HCT116 (cell line): ENCODE measurements at regions not wholly inside any gene's neighbourhood (a gene's known extent, or its start where the extent isn't known, plus 50 kb on each side); places are given as distances from the start of the nearest gene placed in this dataset.

Experiments used
- ATAC-seq: fragments of 200-7000 bp; cut with Tn5 transposase; 2 replicates; pipeline ENCODE4 v1.9.1; 2020; ENCODE audit warnings: mild to moderate bottlenecking, moderate library complexity
- BruUV-seq: library from RNA; stranded (reverse); fragments of 400-500 nt; replicated peaks from 2 replicates; lab custom pipeline; 2021; lab: Mats Ljungman, UMichigan
- CTCF ChIA-PET: fragments of 300-600 bp; sonication (Branson Sonifier 250); formaldehyde crosslinking; loops from one replicate; lab custom pipeline; 2021; ENCODE audit warnings: antibody characterized with exemption; lab: Charles Lee
- POLR2A ChIA-PET: fragments of 300-600, 350-600 bp; sonication (Branson Sonifier 250); formaldehyde crosslinking; loops from one replicate; lab custom pipeline; 2021; ENCODE audit warnings: antibody characterized with exemption; lab: Charles Lee
- RAD21 ChIA-PET, 2 experiments: fragments of 300-600 bp; sonication (Branson Sonifier 250); formaldehyde crosslinking; loops; one replicate each; lab custom pipeline; 2023; ENCODE audit warnings: low total read pairs in 2 of 2; ENCODE audit not compliant: uncharacterized antibody in 2 of 2, unreplicated experiment in 2 of 2, low non-redundant PET in 1 of 2; lab: Charles Lee
- DNase-seq: peaks from one replicate; pipeline ENCODE4 v3.0.0-alpha.2; 2010; ENCODE audit warnings: low read depth, low spot score
- H2AFZ ChIP-seq: fragments of 200-600 bp; shearing (Covaris generic), sonication (generic); 2 replicates; pipeline ENCODE4 v1.6.1; 2017; ENCODE audit warnings: low read depth, mixed run types, mixed read lengths, antibody characterized with exemption, low read length; ENCODE audit not compliant: poor library complexity, severe bottlenecking
- H3K27ac ChIP-seq: 2 replicates; pipeline ENCODE4 v1.5.1; 2012; ENCODE audit warnings: low read depth, low read length
- H3K27me3 ChIP-seq: fragments of 200-600 bp; sonication (generic); 2 replicates; pipeline ENCODE4 v1.6.1; 2016; ENCODE audit warnings: mixed run types, low read length, mixed read lengths; ENCODE audit not compliant: insufficient read depth
- H3K36me3 ChIP-seq, 2 experiments: fragments of 200-500 bp in 1 of 2; fragments of 200-600 bp in 1 of 2; sonication (Bioruptor generic) in 1 of 2; sonication (generic) in 1 of 2; 2 replicates each; pipeline versions ENCODE4 v1.5.1 to v1.6.1; 2014 to 2016; ENCODE audit warnings: low read length in 2 of 2, inconsistent platforms in 1 of 2, mixed read lengths in 1 of 2, mixed run types in 1 of 2; ENCODE audit not compliant: insufficient read depth in 2 of 2, control insufficient read depth in 1 of 2
- H3K4me1 ChIP-seq, 2 experiments: fragments of 200-600 bp in 1 of 2; sonication (generic) in 1 of 2; 2 replicates each; pipeline versions ENCODE4 v1.5.1 to v1.6.1; 2012 to 2017; ENCODE audit warnings: low read length in 2 of 2, inconsistent platforms in 1 of 2, mild to moderate bottlenecking in 1 of 2, mixed read lengths in 1 of 2, mixed run types in 1 of 2, moderate library complexity in 1 of 2; ENCODE audit not compliant: insufficient read depth in 2 of 2, control insufficient read depth in 1 of 2
- H3K4me2 ChIP-seq: fragments of 200-600 bp; sonication (generic); 2 replicates; pipeline ENCODE4 v1.6.1; 2017; ENCODE audit warnings: mixed run types, low read length, mixed read lengths
- H3K4me3 ChIP-seq, 2 experiments: fragments of 200-600 bp in 1 of 2; sonication (generic) in 1 of 2; replicated peaks in 1 of 2; 2 replicates each; pipeline ENCODE4 v1.5.1; 2011 to 2016; ENCODE audit warnings: low read length in 2 of 2, control low read depth in 1 of 2, low read depth in 1 of 2, mild to moderate bottlenecking in 1 of 2, mixed read lengths in 1 of 2, mixed run types in 1 of 2
- H3K79me2 ChIP-seq: fragments of 200-600 bp; sonication (generic); 2 replicates; pipeline ENCODE4 v1.6.1; 2017; ENCODE audit warnings: mild to moderate bottlenecking, mixed run types, low read length, moderate library complexity, mixed read lengths; ENCODE audit not compliant: insufficient read depth
- H3K9ac ChIP-seq: fragments of 200-600 bp; sonication (generic); 2 replicates; pipeline ENCODE4 v1.6.1; 2016; ENCODE audit warnings: low read length, mixed read lengths
- H3K9me2 ChIP-seq: fragments of 200-600 bp; sonication (generic), shearing (Covaris generic); 2 replicates; pipeline ENCODE4 v1.6.1; 2017; ENCODE audit warnings: mixed run types, mild to moderate bottlenecking, moderate library complexity; ENCODE audit not compliant: insufficient read depth
- H3K9me3 ChIP-seq, 2 experiments: fragments of 200-500 bp in 1 of 2; fragments of 200-600 bp in 1 of 2; sonication (Bioruptor generic) in 1 of 2; sonication (generic) in 1 of 2; 2 replicates each; pipeline ENCODE4 v1.6.1; 2014 to 2017; ENCODE audit warnings: low read length in 2 of 2, mixed read lengths in 2 of 2, inconsistent platforms in 1 of 2, low read depth in 1 of 2, mild to moderate bottlenecking in 1 of 2, mixed run types in 1 of 2, moderate library complexity in 1 of 2; ENCODE audit not compliant: control insufficient read depth in 1 of 2, insufficient read depth in 1 of 2
- H4K20me1 ChIP-seq: fragments of 200-600 bp; sonication (generic), shearing (Covaris generic); 2 replicates; pipeline ENCODE4 v1.6.1; 2017; ENCODE audit warnings: mixed run types, mild to moderate bottlenecking, moderate library complexity; ENCODE audit not compliant: insufficient read depth
- CBX3 ChIP-seq: IDR thresholded peaks from 2 replicates; pipeline ENCODE4 v1.6.1; 2012; ENCODE audit warnings: low read depth
- ELF1 ChIP-seq: IDR thresholded peaks from 2 replicates; pipeline ENCODE4 v1.6.1; 2012; ENCODE audit warnings: low read depth, borderline replicate concordance
- EZH2 ChIP-seq: fragments of 200-600 bp; sonication (generic); IDR thresholded peaks from 2 replicates; pipeline ENCODE4 v1.6.1; 2017; ENCODE audit warnings: antibody characterized with exemption, mixed run types
- JUND ChIP-seq: IDR thresholded peaks from 2 replicates; pipeline ENCODE4 v1.6.1; 2012
- POLR2AphosphoS5 ChIP-seq: IDR thresholded peaks from 2 replicates; pipeline ENCODE4 v1.6.1; 2011; ENCODE audit warnings: mild to moderate bottlenecking, low read depth, low read length, moderate library complexity
- SIN3A ChIP-seq: IDR thresholded peaks from 2 replicates; pipeline ENCODE4 v1.6.1; 2012; ENCODE audit warnings: low read depth
- SRF ChIP-seq: IDR thresholded peaks from 2 replicates; pipeline ENCODE4 v1.6.1; 2012; ENCODE audit warnings: low read depth
- YY1 ChIP-seq: IDR thresholded peaks from 2 replicates; pipeline ENCODE4 v1.6.1; 2011; ENCODE audit warnings: low read length, low read depth, moderate library complexity, mild to moderate bottlenecking; ENCODE audit not compliant: insufficient replicate concordance; ENCODE audit errors: extremely low read depth
- ZNF274 ChIP-seq: fragments of 200-500 bp; sonication (Bioruptor generic); IDR thresholded peaks from 2 replicates; pipeline ENCODE4 v1.6.1; 2014; ENCODE audit warnings: mild to moderate bottlenecking, low read depth, low read length, inconsistent platforms
- intact Hi-C: fragments of 100-400 bp; cut with micrococcal nuclease; formaldehyde crosslinking; loops from 2 replicates; pipeline ENCODE4 v1.10.0; 2022
- TF ChIP-seq, protein P1 (sequence below): IDR thresholded peaks from 2 replicates; pipeline ENCODE4 v1.6.1; 2012; ENCODE audit warnings: low read depth
- TF ChIP-seq, protein P2 (sequence below): IDR thresholded peaks from 2 replicates; pipeline ENCODE4 v1.6.1; 2012
- TF ChIP-seq, protein P3 (sequence below): IDR thresholded peaks from 2 replicates; pipeline ENCODE4 v1.6.1; 2012
- TF ChIP-seq, protein P4 (sequence below), 3 experiments: fragments of 200-600 bp in 1 of 3; sonication (generic) in 1 of 3; IDR thresholded peaks in 2 of 3; conservative IDR thresholded peaks in 1 of 3; 2 replicates each; pipeline ENCODE4 v1.5.1; 2012 to 2017; ENCODE audit warnings: low read depth in 2 of 3, low read length in 2 of 3, antibody characterized with exemption in 1 of 3, borderline replicate concordance in 1 of 3, control low read depth in 1 of 3, mild to moderate bottlenecking in 1 of 3, mixed read lengths in 1 of 3, mixed run types in 1 of 3, moderate library complexity in 1 of 3; ENCODE audit not compliant: insufficient read depth in 1 of 3

DNA sequence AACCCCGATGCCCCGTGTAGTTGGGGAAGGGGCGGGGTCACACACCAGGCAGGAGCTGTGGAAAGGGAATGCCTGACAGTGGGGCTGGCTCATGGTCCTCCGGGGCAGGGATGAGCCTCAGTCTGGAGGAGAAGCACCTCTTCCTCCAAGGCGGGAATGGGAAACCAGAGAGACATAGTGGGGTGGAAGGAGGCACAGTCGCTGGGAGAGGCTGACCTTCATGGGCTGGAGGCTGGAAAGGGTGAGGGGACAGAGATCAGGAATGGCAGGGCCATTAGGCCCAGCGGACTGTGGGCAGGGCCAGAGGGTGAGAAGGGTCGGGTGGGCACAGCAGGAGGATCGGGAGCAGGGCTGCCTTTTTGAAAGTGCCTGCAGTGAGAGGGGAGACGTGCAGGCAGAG, 65.8 kb upstream of the LINGO1 start (continued):
- TF ChIP-seq, protein P1, sequence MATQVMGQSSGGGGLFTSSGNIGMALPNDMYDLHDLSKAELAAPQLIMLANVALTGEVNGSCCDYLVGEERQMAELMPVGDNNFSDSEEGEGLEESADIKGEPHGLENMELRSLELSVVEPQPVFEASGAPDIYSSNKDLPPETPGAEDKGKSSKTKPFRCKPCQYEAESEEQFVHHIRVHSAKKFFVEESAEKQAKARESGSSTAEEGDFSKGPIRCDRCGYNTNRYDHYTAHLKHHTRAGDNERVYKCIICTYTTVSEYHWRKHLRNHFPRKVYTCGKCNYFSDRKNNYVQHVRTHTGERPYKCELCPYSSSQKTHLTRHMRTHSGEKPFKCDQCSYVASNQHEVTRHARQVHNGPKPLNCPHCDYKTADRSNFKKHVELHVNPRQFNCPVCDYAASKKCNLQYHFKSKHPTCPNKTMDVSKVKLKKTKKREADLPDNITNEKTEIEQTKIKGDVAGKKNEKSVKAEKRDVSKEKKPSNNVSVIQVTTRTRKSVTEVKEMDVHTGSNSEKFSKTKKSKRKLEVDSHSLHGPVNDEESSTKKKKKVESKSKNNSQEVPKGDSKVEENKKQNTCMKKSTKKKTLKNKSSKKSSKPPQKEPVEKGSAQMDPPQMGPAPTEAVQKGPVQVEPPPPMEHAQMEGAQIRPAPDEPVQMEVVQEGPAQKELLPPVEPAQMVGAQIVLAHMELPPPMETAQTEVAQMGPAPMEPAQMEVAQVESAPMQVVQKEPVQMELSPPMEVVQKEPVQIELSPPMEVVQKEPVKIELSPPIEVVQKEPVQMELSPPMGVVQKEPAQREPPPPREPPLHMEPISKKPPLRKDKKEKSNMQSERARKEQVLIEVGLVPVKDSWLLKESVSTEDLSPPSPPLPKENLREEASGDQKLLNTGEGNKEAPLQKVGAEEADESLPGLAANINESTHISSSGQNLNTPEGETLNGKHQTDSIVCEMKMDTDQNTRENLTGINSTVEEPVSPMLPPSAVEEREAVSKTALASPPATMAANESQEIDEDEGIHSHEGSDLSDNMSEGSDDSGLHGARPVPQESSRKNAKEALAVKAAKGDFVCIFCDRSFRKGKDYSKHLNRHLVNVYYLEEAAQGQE: no peak
- TF ChIP-seq JUND: no peak
- TF ChIP-seq, protein P2, sequence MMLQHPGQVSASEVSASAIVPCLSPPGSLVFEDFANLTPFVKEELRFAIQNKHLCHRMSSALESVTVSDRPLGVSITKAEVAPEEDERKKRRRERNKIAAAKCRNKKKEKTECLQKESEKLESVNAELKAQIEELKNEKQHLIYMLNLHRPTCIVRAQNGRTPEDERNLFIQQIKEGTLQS: no peak
- TF ChIP-seq SRF: no peak
- TF ChIP-seq CBX3: no peak
- TF ChIP-seq, protein P3, sequence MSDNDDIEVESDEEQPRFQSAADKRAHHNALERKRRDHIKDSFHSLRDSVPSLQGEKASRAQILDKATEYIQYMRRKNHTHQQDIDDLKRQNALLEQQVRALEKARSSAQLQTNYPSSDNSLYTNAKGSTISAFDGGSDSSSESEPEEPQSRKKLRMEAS: no peak
- TF ChIP-seq YY1: no peak

DNA sequence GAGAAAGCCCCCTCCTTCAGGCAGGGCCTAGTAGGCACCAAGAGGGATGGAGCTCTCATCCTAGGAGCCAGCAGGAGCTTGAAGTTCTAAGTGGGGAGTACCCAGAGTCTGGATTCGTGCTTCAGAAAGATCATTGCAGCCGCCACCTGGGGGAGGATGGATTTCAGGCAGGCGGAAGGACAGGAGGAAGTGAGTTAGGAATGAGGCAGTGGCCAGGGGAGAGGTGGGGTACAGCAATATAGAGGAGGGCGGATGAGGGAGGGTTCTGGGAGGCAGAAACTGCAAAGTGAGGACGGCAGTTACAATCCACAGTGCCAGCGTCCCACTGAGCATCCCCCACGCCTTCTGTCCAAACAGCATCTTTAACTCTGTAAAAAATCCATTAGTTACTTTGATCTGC, 65.2 kb upstream of the LINGO1 start:
- BruUV-seq: no TSS peak
- no peak for TF ChIP-seq SRF
- no peak for TF ChIP-seq SIN3A
- TF ChIP-seq, protein P2: no peak
- TF ChIP-seq POLR2AphosphoS5: no peak
- TF ChIP-seq, protein P1: no peak
- TF ChIP-seq ZNF274: no peak
- no peak for TF ChIP-seq ELF1
- TF ChIP-seq YY1: no peak
- TF ChIP-seq, protein P4, sequence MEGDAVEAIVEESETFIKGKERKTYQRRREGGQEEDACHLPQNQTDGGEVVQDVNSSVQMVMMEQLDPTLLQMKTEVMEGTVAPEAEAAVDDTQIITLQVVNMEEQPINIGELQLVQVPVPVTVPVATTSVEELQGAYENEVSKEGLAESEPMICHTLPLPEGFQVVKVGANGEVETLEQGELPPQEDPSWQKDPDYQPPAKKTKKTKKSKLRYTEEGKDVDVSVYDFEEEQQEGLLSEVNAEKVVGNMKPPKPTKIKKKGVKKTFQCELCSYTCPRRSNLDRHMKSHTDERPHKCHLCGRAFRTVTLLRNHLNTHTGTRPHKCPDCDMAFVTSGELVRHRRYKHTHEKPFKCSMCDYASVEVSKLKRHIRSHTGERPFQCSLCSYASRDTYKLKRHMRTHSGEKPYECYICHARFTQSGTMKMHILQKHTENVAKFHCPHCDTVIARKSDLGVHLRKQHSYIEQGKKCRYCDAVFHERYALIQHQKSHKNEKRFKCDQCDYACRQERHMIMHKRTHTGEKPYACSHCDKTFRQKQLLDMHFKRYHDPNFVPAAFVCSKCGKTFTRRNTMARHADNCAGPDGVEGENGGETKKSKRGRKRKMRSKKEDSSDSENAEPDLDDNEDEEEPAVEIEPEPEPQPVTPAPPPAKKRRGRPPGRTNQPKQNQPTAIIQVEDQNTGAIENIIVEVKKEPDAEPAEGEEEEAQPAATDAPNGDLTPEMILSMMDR (IDR thresholded peaks at IDR 0.05 in 2 of 3, conservative IDR thresholded peaks at IDR 0.05 in 1 of 3; ENCODE audit: borderline replicate concordance in 1 of 3, insufficient read depth in 1 of 3, low read depth in 2 of 3, low read length in 2 of 3): no peak
- TF ChIP-seq EZH2: no peak

More for the DNA sequence above, 65.2 kb upstream of the LINGO1 start:
- H3K9me3 ChIP-seq: no peaks in the 10 kb centered on the region
- H2AFZ ChIP-seq: no peak overlapping the region
- RAD21 ChIA-PET: no interaction called here
- H4K20me1 ChIP-seq: no peaks in the 10 kb centered on the region
- H3K79me2 ChIP-seq: no peaks in the 10 kb centered on the region
- CTCF ChIA-PET: no interaction called here
- DNase-seq (no peak), ATAC-seq (no peak)
- no peak overlapping the region for H3K4me3 ChIP-seq
- no peaks in the 10 kb centered on the region for H3K27me3 ChIP-seq
- no peak overlapping the region for H3K4me2 ChIP-seq
- no peaks in the 10 kb centered on the region for H3K9me2 ChIP-seq
- POLR2A ChIA-PET: no interaction called here
- intact Hi-C loops: no loop called here
- H3K36me3 ChIP-seq: no peaks in the 10 kb centered on the region
- no peak overlapping the region for H3K27ac ChIP-seq
- H3K9ac ChIP-seq: no peak overlapping the region
- no peaks in the 10 kb centered on the region for H3K4me1 ChIP-seq
